ENCODE measurements at regions not wholly inside any gene's neighbourhood (a gene's known extent, or its start where the extent isn't known, plus 50 kb on each side); places are given as distances from the start of the nearest gene placed in this dataset.

DNA sequence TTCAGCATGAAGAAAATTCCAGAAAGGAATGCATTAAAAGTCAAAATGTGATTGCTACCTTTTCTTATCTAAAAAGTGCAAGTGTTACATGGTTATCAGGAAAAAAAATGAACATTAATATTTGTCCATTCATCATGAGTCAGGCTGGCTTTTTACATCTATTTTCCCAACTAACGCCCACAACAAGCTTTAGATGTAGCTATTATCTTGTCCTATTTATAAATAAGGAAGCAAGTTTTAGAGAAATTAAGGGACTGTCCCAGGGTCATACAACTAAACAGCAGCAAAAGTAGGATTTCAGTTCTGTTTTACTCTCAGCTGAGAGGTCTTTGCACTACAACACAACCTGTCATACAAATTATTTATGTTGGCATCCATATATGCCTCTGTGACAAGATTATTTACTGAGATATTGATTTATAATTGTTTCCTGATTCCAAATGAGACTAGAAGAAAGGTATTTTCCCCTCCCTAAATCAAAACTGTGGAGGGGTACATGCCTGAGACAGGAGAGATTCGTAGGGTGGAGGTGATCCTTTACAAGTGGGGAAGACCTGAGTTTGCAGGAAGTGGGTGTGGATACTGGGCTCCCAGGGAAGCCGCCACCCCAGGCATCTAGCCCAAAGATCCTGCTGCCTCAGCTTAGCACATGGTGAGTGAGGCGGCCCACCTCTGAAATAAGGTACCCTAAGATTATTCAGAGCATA, 57.2 kb upstream of the ARID5B start:
- H3K9me3 ChIP-seq (ENCODE audit: control extremely low read depth in 1 of 3, control insufficient read depth in 2 of 3, insufficient read depth in 1 of 3, low read length in 2 of 3), result no peaks in the 10 kb centered on the region
- no peaks in the 10 kb centered on the region for H4K20me1 ChIP-seq (ENCODE audit: control insufficient read depth, insufficient read depth, low read length, poor library complexity, severe bottlenecking)
- H3K36me3 ChIP-seq (replicated peaks in 1 of 2; ENCODE audit: control extremely low read depth in 1 of 2, control insufficient read depth in 1 of 2, extremely low read depth in 1 of 2, insufficient read depth in 2 of 2, low read length in 1 of 2), result no peaks in the 10 kb centered on the region
- intact Hi-C loops (cut with micrococcal nuclease), result no loop called here
- no peak overlapping the region for H3K9ac ChIP-seq (ENCODE audit: low read length)
- no peak overlapping the region for H3K27ac ChIP-seq (ENCODE audit: low read length in 2 of 2)
- no peak for TF ChIP-seq EZH2 (IDR thresholded peaks at IDR 0.05; ENCODE audit: borderline replicate concordance, insufficient read depth, low read depth, low read length, poor library complexity, severe bottlenecking)
- TF ChIP-seq, protein P1, sequence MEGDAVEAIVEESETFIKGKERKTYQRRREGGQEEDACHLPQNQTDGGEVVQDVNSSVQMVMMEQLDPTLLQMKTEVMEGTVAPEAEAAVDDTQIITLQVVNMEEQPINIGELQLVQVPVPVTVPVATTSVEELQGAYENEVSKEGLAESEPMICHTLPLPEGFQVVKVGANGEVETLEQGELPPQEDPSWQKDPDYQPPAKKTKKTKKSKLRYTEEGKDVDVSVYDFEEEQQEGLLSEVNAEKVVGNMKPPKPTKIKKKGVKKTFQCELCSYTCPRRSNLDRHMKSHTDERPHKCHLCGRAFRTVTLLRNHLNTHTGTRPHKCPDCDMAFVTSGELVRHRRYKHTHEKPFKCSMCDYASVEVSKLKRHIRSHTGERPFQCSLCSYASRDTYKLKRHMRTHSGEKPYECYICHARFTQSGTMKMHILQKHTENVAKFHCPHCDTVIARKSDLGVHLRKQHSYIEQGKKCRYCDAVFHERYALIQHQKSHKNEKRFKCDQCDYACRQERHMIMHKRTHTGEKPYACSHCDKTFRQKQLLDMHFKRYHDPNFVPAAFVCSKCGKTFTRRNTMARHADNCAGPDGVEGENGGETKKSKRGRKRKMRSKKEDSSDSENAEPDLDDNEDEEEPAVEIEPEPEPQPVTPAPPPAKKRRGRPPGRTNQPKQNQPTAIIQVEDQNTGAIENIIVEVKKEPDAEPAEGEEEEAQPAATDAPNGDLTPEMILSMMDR (IDR thresholded peaks at IDR 0.05), result no peak
- H3K4me3 Mint-ChIP-seq, result no peak overlapping the region
- DNase-seq, result no peak
- 96% methylated on average over 3 of the region's 4 CpGs for WGBS (ENCODE audit: insufficient coverage)
- no peak overlapping the region for H3K4me3 ChIP-seq (ENCODE audit: control extremely low read depth in 1 of 5, extremely low read depth in 1 of 5, insufficient read depth in 1 of 5, low read depth in 2 of 5, low read length in 4 of 5)
- no peaks in the 10 kb centered on the region for H3K27me3 ChIP-seq (replicated peaks in 1 of 4; ENCODE audit: control extremely low read depth in 1 of 4, control insufficient read depth in 3 of 4, insufficient read depth in 4 of 4, low read length in 3 of 4)
- no peak for ATAC-seq (ENCODE audit: low read depth)
- CTCF ChIA-PET, result interaction anchor here (0.5 to 0.8 kb wide), 2 partner anchors 52 to 1860 kb away, joined by 3 read pairs; no protein-coding TSS in a partner anchor
- peaks cover 7% of the 10 kb centered on the region for H3K4me1 Mint-ChIP-seq
- peaks cover 0 to 6% of the 10 kb centered on the region in 2 donors for H3K4me1 ChIP-seq (ENCODE audit: control insufficient read depth in 2 of 2, insufficient read depth in 2 of 2, low read length in 2 of 2)
- no peak overlapping the region for H2AFZ ChIP-seq (ENCODE audit: insufficient read depth, low read depth, low read length, poor library complexity, severe bottlenecking)
- no peaks in the 10 kb centered on the region for H3K79me2 ChIP-seq (ENCODE audit: control insufficient read depth, insufficient read depth, low read length)
- H3K4me2 ChIP-seq (replicated peaks; ENCODE audit: low read depth, low read length, poor library complexity, severe bottlenecking), result no peak overlapping the region
- H3K9me3 Mint-ChIP-seq (ENCODE audit: insufficient read depth), result no peaks in the 10 kb centered on the region
- POLR2A ChIA-PET, result no interaction called here
- no peak overlapping the region for H3K27ac Mint-ChIP-seq
- H3K27me3 Mint-ChIP-seq, result no peaks in the 10 kb centered on the region

DNA sequence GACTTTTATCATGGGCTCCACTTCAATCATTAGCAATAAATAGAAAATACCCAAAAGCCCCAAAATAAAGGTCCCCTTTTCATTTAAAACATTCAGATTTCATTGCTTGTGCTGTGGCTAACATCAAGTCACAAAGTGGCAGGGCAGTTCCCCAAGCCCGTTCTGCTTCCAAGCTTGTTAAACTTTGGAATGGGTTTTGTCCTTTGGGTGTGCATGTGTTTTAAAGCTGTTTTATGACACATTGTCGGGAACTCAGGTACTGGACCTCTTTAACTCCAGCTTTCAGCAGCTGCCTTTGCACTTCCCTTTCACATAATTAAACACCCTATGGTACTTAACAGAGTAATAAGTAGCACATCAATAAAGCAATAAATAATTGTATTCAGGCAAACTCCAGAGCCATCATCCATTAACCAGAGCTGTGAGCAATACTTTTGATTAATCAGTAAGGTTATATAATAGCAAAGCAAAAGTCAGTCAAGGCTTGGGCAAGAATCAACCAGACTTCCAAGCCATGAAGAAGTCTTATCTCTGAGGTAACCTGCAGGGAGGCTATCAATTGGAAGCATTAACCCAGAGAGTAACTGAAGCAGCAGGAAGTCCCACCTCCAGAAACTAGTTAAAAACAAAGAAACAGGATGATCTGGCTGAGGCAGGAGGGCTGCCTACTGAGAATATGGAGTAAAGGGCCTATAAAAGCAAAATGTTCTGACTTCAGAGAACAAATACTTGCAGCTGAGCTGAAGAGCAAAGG, 56.1 kb upstream of the ARID5B start:
- Mint-ChIP-seq H3K27me3 (no peaks in the 10 kb centered on the region), H3K4me1 (peaks cover 6% of the 10 kb centered on the region), H3K27ac (no peak overlapping the region), H3K9me3 (ENCODE audit: insufficient read depth) (no peaks in the 10 kb centered on the region), H3K4me3 (no peak overlapping the region)
- Histone ChIP-seq H3K36me3 (replicated peaks in 1 of 2; ENCODE audit: control extremely low read depth in 1 of 2, control insufficient read depth in 1 of 2, extremely low read depth in 1 of 2, insufficient read depth in 2 of 2, low read length in 1 of 2) (no peaks in the 10 kb centered on the region), H3K9ac (ENCODE audit: low read length) (no peak overlapping the region), H3K27ac (ENCODE audit: low read length in 2 of 2) (no peak overlapping the region), H3K9me3 (ENCODE audit: control extremely low read depth in 1 of 3, control insufficient read depth in 2 of 3, insufficient read depth in 1 of 3, low read length in 2 of 3) (no peaks in the 10 kb centered on the region), H4K20me1 (ENCODE audit: control insufficient read depth, insufficient read depth, low read length, poor library complexity, severe bottlenecking) (no peaks in the 10 kb centered on the region), H3K4me3 (ENCODE audit: control extremely low read depth in 1 of 5, extremely low read depth in 1 of 5, insufficient read depth in 1 of 5, low read depth in 2 of 5, low read length in 4 of 5) (no peak overlapping the region), H3K27me3 (replicated peaks in 1 of 4; ENCODE audit: control extremely low read depth in 1 of 4, control insufficient read depth in 3 of 4, insufficient read depth in 4 of 4, low read length in 3 of 4) (no peaks in the 10 kb centered on the region), H2AFZ (ENCODE audit: insufficient read depth, low read depth, low read length, poor library complexity, severe bottlenecking) (no peak overlapping the region), H3K4me2 (replicated peaks; ENCODE audit: low read depth, low read length, poor library complexity, severe bottlenecking) (no peak overlapping the region), H3K79me2 (ENCODE audit: control insufficient read depth, insufficient read depth, low read length) (no peaks in the 10 kb centered on the region), H3K4me1 (ENCODE audit: control insufficient read depth in 2 of 2, insufficient read depth in 2 of 2, low read length in 2 of 2) (peaks cover 0 to 2% of the 10 kb centered on the region in 2 donors)
- POLR2A ChIA-PET, result no interaction called here
- CTCF ChIA-PET, result interaction anchor here (0.5 kb wide), 1 partner anchor 1861 kb away, joined by 3 read pairs; no protein-coding TSS in a partner anchor
- ATAC-seq (ENCODE audit: low read depth) (no peak), DNase-seq (no peak)
- WGBS (ENCODE audit: insufficient coverage), result no CpG with 5 or more reads among the region's 2 CpGs
- intact Hi-C loops (cut with micrococcal nuclease), result no loop called here
- TF ChIP-seq, protein P1 (IDR thresholded peaks at IDR 0.05), result no peak
- TF ChIP-seq EZH2 (IDR thresholded peaks at IDR 0.05; ENCODE audit: borderline replicate concordance, insufficient read depth, low read depth, low read length, poor library complexity, severe bottlenecking), result no peak
